NK-92 treated with Interleukin-12 subunit alpha and Interleukin-12 subunit beta, amount 100 ng/mL, for 24 hours (cell line): ENCODE measurements at regions not wholly inside any gene's neighbourhood (a gene's known extent, or its start where the extent isn't known, plus 50 kb on each side); places are given as distances from the start of the nearest gene placed in this dataset.

Experiments
- DNase-seq: peaks from one replicate; lab custom pipeline; 2025; lab: John Stamatoyannopoulos, UW

DNA sequence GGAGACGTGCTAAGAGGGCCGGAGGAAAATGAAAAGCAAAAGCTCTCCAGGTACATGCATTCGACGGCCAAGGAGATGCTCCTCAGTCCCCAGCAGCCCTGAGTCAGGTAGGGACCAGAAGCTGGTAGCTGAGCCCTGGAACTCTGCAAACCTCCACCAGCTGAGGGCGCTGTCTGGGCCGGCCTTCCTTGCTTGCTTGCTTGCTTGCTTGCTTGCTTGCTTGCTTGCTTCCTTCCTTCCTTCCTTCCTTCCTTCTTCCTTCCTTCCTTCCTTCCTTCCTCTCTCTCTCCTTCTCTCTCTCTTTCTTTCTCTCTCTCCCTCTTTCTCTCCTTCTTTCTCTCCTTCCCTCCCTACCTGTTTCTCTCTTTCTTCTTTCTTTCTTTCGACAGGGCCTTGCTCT is 94.6 kb upstream of the RASGRF1 start:
- no peak for DNase-seq

DNA sequence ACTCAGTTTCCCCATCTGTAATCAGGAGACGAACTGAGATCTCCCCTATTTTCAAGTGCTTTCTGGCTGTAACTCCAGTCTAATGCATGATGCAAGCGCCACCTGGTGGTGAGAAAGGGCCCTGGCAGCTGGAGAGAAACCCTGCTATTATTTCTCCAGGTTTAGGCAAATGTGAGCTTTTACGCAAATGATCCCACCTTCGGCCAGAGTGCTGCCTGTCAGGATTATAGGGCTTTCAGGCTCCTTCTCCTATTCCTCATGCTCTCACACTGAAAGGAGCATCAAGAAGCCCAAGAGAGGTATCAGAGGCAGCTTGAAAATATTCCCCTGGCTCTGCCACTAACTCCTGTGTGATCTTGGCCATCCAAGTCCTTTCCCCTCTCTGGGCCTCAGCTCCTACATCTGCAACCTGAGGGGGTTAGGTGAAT is 93.9 kb upstream of the RASGRF1 start:
- peak; percentile 45 for DNase-seq

GRCh38 chr15:79180318-79180717 is 89.7 kb upstream of the RASGRF1 start:
- DNase-seq: no peak

- no peak for DNase-seq
Observed at GRCh38 chr15:79179597-79179996, 89.0 kb upstream of the RASGRF1 start.

- no peak for DNase-seq
Observed at GRCh38 chr15:79179108-79179561, 88.6 kb upstream of the RASGRF1 start.

- no peak for DNase-seq
Observed at GRCh38 chr15:79178594-79178993, 88.0 kb upstream of the RASGRF1 start.

DNA sequence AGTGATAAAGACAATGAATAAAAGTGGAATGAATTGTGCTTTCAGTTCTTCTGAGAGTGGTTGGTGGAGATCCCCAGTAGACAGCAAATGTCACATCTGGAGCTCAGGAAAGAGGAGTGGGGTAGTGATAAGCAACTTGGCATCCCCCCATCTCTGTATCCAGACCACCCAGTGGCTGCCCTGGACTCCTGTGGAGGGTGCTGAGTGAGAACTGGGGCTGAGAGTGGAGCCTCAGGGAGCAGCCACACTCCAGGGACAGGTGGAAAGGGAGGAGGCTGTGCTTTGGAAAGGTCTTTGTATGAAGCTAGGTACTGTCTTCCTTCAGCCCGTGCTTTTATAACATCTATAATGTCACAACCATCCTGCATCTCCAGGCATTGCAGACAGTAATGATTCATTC is 85.6 kb upstream of the RASGRF1 start:
- no peak for DNase-seq

GRCh38 chr15:79172801-79173460 is 82.4 kb upstream of the RASGRF1 start:
- no peak for DNase-seq

GRCh38 chr15:79172032-79172481 is 81.5 kb upstream of the RASGRF1 start:
- DNase-seq: no peak

GRCh38 chr15:79171320-79172031 is 80.9 kb upstream of the RASGRF1 start:
- DNase-seq: no peak

DNA sequence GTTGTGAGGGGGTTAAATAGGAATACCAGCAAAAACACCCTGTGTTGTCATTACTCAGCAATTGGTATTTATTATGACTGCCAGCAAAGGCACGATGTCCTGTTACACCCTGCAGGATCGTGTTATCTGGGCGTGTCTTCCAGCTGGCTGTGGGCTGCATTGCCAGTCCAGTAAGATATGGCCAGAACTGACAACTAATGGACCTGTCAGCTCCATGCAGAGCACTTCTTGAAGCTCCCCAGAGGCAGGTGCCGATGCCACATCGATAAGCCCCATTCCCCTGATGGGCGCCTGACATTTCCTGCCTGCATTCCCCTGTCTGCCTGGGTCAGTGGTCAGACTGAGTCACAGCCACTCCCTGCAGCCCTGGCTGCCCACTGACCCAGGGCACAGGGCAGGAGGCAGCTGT is 79.7 kb upstream of the RASGRF1 start:
- DNase-seq: no peak

- DNase-seq: no peak
Observed at GRCh38 chr15:79169526-79170133, 79.0 kb upstream of the RASGRF1 start.

GRCh38 chr15:79168922-79169456 is 78.4 kb upstream of the RASGRF1 start:
- DNase-seq: no peak

DNA sequence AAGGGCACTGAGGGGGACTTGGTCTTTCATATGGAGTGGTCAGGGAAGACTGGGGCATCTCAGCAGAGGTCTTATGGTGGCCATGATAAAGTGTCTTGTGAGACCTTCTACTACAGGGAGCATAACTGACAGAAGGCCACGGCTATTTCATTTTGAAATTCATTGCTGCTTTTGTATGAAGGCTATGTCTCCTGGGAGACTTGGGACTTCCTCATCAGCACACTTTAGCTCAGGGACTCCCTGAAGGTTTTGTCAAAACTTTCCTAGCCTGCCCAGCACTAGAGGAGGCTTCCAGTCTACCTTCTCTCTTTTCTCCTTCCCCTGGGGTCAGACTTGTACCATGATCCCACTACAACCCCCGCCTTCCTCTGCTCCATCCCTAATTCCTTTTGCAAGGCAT is 77.2 kb upstream of the RASGRF1 start:
- DNase-seq: no peak

DNA sequence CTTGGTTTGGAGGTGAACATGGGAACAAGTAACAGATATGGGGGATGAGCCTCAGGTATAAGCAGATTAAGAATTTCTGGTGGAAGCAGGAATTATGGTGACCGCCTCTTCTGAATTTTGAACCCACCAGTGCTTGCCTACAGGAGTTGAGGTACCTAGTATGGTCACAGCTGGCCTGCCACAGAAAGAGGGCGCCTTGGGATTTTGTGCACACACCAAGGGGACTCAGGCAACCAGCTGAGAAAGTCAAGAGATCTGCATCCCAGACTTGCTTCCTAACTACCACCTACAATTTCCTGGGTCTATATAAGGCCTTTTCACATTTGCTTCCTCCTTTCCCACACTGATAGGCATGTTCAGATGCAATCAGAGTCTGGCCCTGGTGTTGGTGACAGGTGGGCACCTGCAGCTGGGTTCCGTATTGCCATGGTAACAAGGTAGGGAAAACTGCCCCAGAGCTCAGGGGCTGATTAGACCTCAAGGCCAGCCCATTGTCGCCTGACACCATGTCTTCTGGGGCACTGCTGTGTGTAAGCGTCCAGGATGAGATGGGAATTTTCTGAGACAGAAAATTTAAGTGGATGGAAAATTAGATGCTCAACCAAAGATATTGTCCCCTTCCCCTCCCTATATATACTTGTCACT is 75.9 kb upstream of the RASGRF1 start:
- DNase-seq: no peak

- DNase-seq: no peak
Observed at GRCh38 chr15:79164465-79164864, 73.9 kb upstream of the RASGRF1 start.

GRCh38 chr15:79164043-79164442 is 73.5 kb upstream of the RASGRF1 start:
- no peak for DNase-seq

- no peak for DNase-seq
Observed at GRCh38 chr15:79163395-79163794, 72.8 kb upstream of the RASGRF1 start.

- DNase-seq: no peak
Observed at GRCh38 chr15:79161837-79162508, 71.4 kb upstream of the RASGRF1 start.

- no peak for DNase-seq
Observed at GRCh38 chr15:79160211-79160610, 69.6 kb upstream of the RASGRF1 start.

DNA sequence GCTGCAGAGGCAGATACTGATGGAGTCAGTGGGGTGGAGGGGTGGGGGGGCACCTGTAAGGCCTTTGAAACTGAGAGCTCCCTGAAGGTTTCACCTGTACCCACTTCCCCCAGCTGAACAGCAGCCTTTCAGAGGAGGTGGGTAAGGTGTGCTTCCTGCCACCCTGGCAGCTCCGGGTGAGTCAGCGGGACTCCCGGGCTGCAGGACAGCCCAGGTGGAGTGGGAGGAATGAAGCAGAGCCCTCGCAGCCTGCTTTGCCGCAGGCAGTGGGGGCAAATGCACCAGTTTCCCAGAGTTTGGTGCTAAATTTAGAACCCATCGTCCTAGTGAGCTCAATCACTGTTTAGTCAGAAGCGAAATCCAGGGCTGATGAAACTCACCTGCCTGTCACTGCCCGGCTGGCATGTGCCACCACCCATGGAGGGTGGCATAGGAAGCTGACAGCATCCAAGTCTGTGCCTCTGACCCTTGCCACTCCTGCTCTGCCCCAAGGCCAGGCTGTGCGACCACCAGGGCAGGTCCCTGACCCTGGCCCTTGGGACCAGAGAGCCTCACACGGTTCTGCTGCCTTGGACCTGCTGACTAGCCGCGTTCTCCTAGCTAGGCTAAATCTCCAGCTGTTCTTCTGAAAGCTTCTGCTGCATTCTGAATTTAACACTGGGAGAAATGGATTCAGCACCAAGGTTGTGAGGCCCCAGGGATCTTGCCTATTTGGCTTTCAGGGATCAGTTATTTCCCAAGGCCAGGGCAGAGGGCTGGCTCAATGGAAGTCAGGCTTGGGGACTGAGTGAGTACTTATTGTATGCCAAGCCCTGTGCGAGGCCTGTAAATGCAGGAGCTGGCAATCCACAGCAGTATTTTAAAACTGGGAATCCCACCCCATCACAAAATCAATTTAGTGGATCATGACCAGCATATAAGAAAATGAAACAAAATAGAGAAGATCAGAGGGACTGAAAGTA is 67.3 kb upstream of the RASGRF1 start:
- DNase-seq: no peak
